Activated B cell treated with CpG ODN at 0.5 μM for 24 hours (primary cell): ENCODE measurements at regions not wholly inside any gene's neighbourhood (a gene's known extent, or its start where the extent isn't known, plus 50 kb on each side); places are given as distances from the start of the nearest gene placed in this dataset.

Experiments
- ATAC-seq: fragments of 200-7000 bp; cut with Tn5 transposase; one replicate; pipeline ENCODE4 v1.10.0; 2021; ENCODE audit warnings: low read depth, mild to moderate bottlenecking, moderate library complexity
- CTCF ChIA-PET: fragments of 350-600 bp; sonication (Branson Sonifier 250); formaldehyde crosslinking; loops from one replicate; lab custom pipeline; 2021; ENCODE audit warnings: antibody characterized with exemption; lab: Charles Lee
- POLR2A ChIA-PET: fragments of 350-600 bp; sonication (Branson Sonifier 250); formaldehyde crosslinking; loops from one replicate; lab custom pipeline; 2021; ENCODE audit warnings: antibody characterized with exemption; lab: Charles Lee
- DNase-seq: peaks from one replicate; pipeline ENCODE4 v3.0.0; 2022
- H3K27ac Mint-ChIP-seq: one replicate; pipeline ENCODE4 v1.8.0; 2020; ENCODE audit warnings: mixed read lengths
- H3K27me3 Mint-ChIP-seq: one replicate; pipeline ENCODE4 v1.8.0; 2021; ENCODE audit warnings: mixed read lengths
- H3K36me3 Mint-ChIP-seq: one replicate; pipeline ENCODE4 v1.8.0; 2021; ENCODE audit warnings: low read depth, mixed read lengths
- H3K4me1 Mint-ChIP-seq: one replicate; pipeline ENCODE4 v1.8.0; 2021; ENCODE audit warnings: mixed read lengths
- H3K4me3 Mint-ChIP-seq: one replicate; pipeline ENCODE4 v1.8.0; 2020; ENCODE audit warnings: mild to moderate bottlenecking, mixed read lengths
- H3K9me3 Mint-ChIP-seq: one replicate; pipeline ENCODE4 v1.8.0; 2020; ENCODE audit warnings: mixed read lengths
- CTCF ChIP-seq: fragments of 200-600 bp; IDR thresholded peaks from one replicate; pipeline ENCODE4 v1.8.0; 2022; ENCODE audit warnings: antibody characterized with exemption, mild to moderate bottlenecking
- intact Hi-C: fragments of 100-400 bp; cut with micrococcal nuclease; formaldehyde crosslinking; loops from one replicate; pipeline ENCODE4 v1.15.1; 2024

DNA sequence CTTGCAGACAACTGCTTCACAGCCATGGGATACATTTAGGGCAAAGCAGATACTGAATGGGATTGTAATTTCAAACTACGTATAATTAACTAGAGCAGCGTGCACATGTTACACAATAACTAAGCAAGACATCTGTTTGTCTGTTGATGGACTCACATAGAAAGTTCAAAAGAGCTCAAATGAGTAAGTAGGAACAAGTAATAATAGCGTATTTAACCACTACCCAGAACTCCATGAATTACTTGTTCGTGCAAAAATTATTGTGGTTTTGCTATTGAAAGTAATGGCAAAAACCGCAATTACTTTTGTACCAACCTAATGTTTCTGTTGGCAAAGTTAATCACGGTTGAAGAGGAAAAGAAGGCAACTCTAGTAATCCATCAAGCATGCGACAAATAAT is 825.4 kb downstream of the PCDH18 start:
- Mint-ChIP-seq H3K36me3 (no peaks in the 10 kb centered on the region), H3K9me3 (peaks cover 1% of the 10 kb centered on the region), H3K4me1 (no peaks in the 10 kb centered on the region), H3K4me3 (no peak overlapping the region), H3K27ac (no peak overlapping the region), H3K27me3 (no peaks in the 10 kb centered on the region)
- ATAC-seq: no peak
- POLR2A ChIA-PET: no interaction called here
- intact Hi-C loops: no loop called here
- TF ChIP-seq CTCF: no peak
- no peak for DNase-seq
- CTCF ChIA-PET: no interaction called here

- POLR2A ChIA-PET: no interaction called here
Observed at GRCh38 chr4:136699905-136700304, 832.4 kb downstream of the PCDH18 start.

GRCh38 chr4:136691607-136692006 is 840.7 kb downstream of the PCDH18 start:
- TF ChIP-seq CTCF: no peak
- ChIA-PET CTCF (no interaction called here), POLR2A (no interaction called here)
- Mint-ChIP-seq H3K9me3 (peaks cover 2% of the 10 kb centered on the region), H3K4me1 (no peaks in the 10 kb centered on the region), H3K27ac (no peak overlapping the region), H3K27me3 (no peaks in the 10 kb centered on the region), H3K36me3 (no peaks in the 10 kb centered on the region), H3K4me3 (no peak overlapping the region)
- ATAC-seq (no peak), DNase-seq (no peak)
- intact Hi-C loops: no loop called here

More at GRCh38 chr4:136699905-136700304, 832.4 kb downstream of the PCDH18 start:
- TF ChIP-seq CTCF: no peak
- intact Hi-C loops: no loop called here
- Mint-ChIP-seq H3K9me3 (no peaks in the 10 kb centered on the region), H3K36me3 (no peaks in the 10 kb centered on the region), H3K27ac (no peak overlapping the region), H3K4me3 (no peak overlapping the region), H3K27me3 (no peaks in the 10 kb centered on the region), H3K4me1 (no peaks in the 10 kb centered on the region)
- DNase-seq: no peak
- ATAC-seq: no peak
- CTCF ChIA-PET: no interaction called here

GRCh38 chr4:136690360-136690759 is 841.9 kb downstream of the PCDH18 start:
- no peak overlapping the region for H3K4me3 Mint-ChIP-seq
- no peak for TF ChIP-seq CTCF
- intact Hi-C loops: no loop called here
- ChIA-PET CTCF (no interaction called here), POLR2A (no interaction called here)
- no peak overlapping the region for H3K27ac Mint-ChIP-seq
- H3K27me3 Mint-ChIP-seq: no peaks in the 10 kb centered on the region
- no peaks in the 10 kb centered on the region for H3K36me3 Mint-ChIP-seq
- ATAC-seq (no peak), DNase-seq (no peak)
- H3K4me1 Mint-ChIP-seq: no peaks in the 10 kb centered on the region
- peaks cover 5% of the 10 kb centered on the region for H3K9me3 Mint-ChIP-seq

- TF ChIP-seq CTCF: no peak
- Mint-ChIP-seq H3K27ac (no peak overlapping the region), H3K36me3 (no peaks in the 10 kb centered on the region), H3K9me3 (peaks cover 2% of the 10 kb centered on the region), H3K4me1 (no peaks in the 10 kb centered on the region), H3K27me3 (no peaks in the 10 kb centered on the region), H3K4me3 (no peak overlapping the region)
- ATAC-seq: no peak
- intact Hi-C loops: no loop called here
- CTCF ChIA-PET: no interaction called here
- DNase-seq: no peak
- POLR2A ChIA-PET: no interaction called here
Observed at GRCh38 chr4:136687596-136687995, 844.7 kb downstream of the PCDH18 start.
